Thymus (tissue), 11 donors: ENCODE measurements at regions not wholly inside any gene's neighbourhood (a gene's known extent, or its start where the extent isn't known, plus 50 kb on each side); places are given as distances from the start of the nearest gene placed in this dataset.

Experiments
- DNase-seq, 9 donors: peaks; one replicate each; pipeline ENCODE4 v3.0.0-alpha.2; 2013; ENCODE audit warnings: low spot score in 9 of 9, low read depth in 6 of 9, missing footprints in 1 of 9
- H3K27ac ChIP-seq, 2 donors: one replicate each; pipeline ENCODE4 v1.5.1; 2013; ENCODE audit warnings: control low read depth in 1 of 2, low read depth in 1 of 2, low read length in 1 of 2, mild to moderate bottlenecking in 1 of 2, moderate library complexity in 1 of 2
- H3K27me3 ChIP-seq, 2 donors: one replicate each; pipeline ENCODE4 v1.5.1; 2013; ENCODE audit warnings: low read length in 1 of 2; ENCODE audit not compliant: control insufficient read depth in 2 of 2, insufficient read depth in 1 of 2
- H3K36me3 ChIP-seq, 2 donors: one replicate each; pipeline ENCODE4 v1.5.1; 2013; ENCODE audit warnings: low read length in 1 of 2, mild to moderate bottlenecking in 1 of 2, moderate library complexity in 1 of 2; ENCODE audit not compliant: control insufficient read depth in 2 of 2, insufficient read depth in 2 of 2
- H3K4me1 ChIP-seq, 2 donors: one replicate each; pipeline ENCODE4 v1.5.1; 2013; ENCODE audit warnings: low read length in 2 of 2; ENCODE audit not compliant: control insufficient read depth in 2 of 2, insufficient read depth in 2 of 2
- H3K4me3 ChIP-seq, 2 donors: one replicate each; pipeline ENCODE4 v1.5.1; 2013; ENCODE audit warnings: low read length in 2 of 2, control low read depth in 1 of 2, mild to moderate bottlenecking in 1 of 2
- H3K9me3 ChIP-seq, 2 donors: one replicate each; pipeline ENCODE4 v1.5.1; 2013; ENCODE audit warnings: low read length in 1 of 2, mild to moderate bottlenecking in 1 of 2; ENCODE audit not compliant: control insufficient read depth in 2 of 2, insufficient read depth in 1 of 2
- WGBS: extraction: QIAGEN DNeasy Blood & Tissue Kit; methylation state at CpG from one replicate; pipeline ENCODE4 v1.1.7; 2013; 5-methylcytosine and 5-hydroxymethylcytosine counted together
- donor health status: healthy.

GRCh38 chr1:72724951-72725861 is 442.9 kb upstream of the NEGR1 start:
- WGBS: 89% methylated on average over 17 of the region's 17 CpGs
- no peak overlapping the region for H3K27ac ChIP-seq
- peaks cover 0 to 7% of the 10 kb centered on the region in 2 donors for H3K9me3 ChIP-seq
- H3K4me3 ChIP-seq: no peak overlapping the region
- no peaks in the 10 kb centered on the region for H3K36me3 ChIP-seq
- DNase-seq: no peak
- H3K4me1 ChIP-seq: no peaks in the 10 kb centered on the region
- no peaks in the 10 kb centered on the region for H3K27me3 ChIP-seq

- H3K27me3 ChIP-seq: no peaks in the 10 kb centered on the region
- H3K4me1 ChIP-seq: no peaks in the 10 kb centered on the region
- no peaks in the 10 kb centered on the region for H3K9me3 ChIP-seq
- no peaks in the 10 kb centered on the region for H3K36me3 ChIP-seq
- DNase-seq: no peak
- WGBS: over 99% methylated on average over 5 of the region's 5 CpGs
- H3K4me3 ChIP-seq: no peak overlapping the region
- H3K27ac ChIP-seq: no peak overlapping the region
These were observed 423.6 kb upstream of the NEGR1 start for GRCh38 chr1:72705921-72706320.

- Histone ChIP-seq H3K4me3 (no peak overlapping the region), H3K4me1 (no peaks in the 10 kb centered on the region), H3K9me3 (no peaks in the 10 kb centered on the region), H3K36me3 (no peaks in the 10 kb centered on the region), H3K27ac (no peak overlapping the region), H3K27me3 (no peaks in the 10 kb centered on the region)
- no peak for DNase-seq
- 99% methylated on average over 3 of the region's 3 CpGs for WGBS
These were observed 422.6 kb upstream of the NEGR1 start for GRCh38 chr1:72704841-72705477.

- Histone ChIP-seq H3K27me3 (no peaks in the 10 kb centered on the region), H3K36me3 (no peaks in the 10 kb centered on the region), H3K9me3 (no peaks in the 10 kb centered on the region), H3K4me1 (no peaks in the 10 kb centered on the region), H3K27ac (no peak overlapping the region), H3K4me3 (no peak overlapping the region)
- WGBS: 89% methylated on average over 2 of the region's 2 CpGs
- DNase-seq: no peak
These were observed 415.1 kb upstream of the NEGR1 start for GRCh38 chr1:72697410-72697809.

- Histone ChIP-seq H3K4me1 (no peaks in the 10 kb centered on the region), H3K27ac (no peak overlapping the region), H3K36me3 (no peaks in the 10 kb centered on the region), H3K4me3 (no peak overlapping the region), H3K9me3 (no peaks in the 10 kb centered on the region), H3K27me3 (no peaks in the 10 kb centered on the region)
- 85% methylated on average over 1 of the region's 1 CpG for WGBS
- no peak for DNase-seq
These were observed 411.6 kb upstream of the NEGR1 start for GRCh38 chr1:72693899-72694298.

- 89% methylated on average over 2 of the region's 2 CpGs for WGBS
- no peak overlapping the region for H3K27ac ChIP-seq
- H3K36me3 ChIP-seq: no peaks in the 10 kb centered on the region
- no peaks in the 10 kb centered on the region for H3K27me3 ChIP-seq
- DNase-seq: no peak
- H3K4me3 ChIP-seq: no peak overlapping the region
- H3K4me1 ChIP-seq: no peaks in the 10 kb centered on the region
- H3K9me3 ChIP-seq: no peaks in the 10 kb centered on the region
These were observed 411.0 kb upstream of the NEGR1 start for GRCh38 chr1:72693376-72693775.

- Histone ChIP-seq H3K27ac (no peak overlapping the region), H3K4me3 (no peak overlapping the region), H3K27me3 (no peaks in the 10 kb centered on the region), H3K36me3 (no peaks in the 10 kb centered on the region), H3K9me3 (peaks cover 0 to 3% of the 10 kb centered on the region in 2 donors), H3K4me1 (no peaks in the 10 kb centered on the region)
- DNase-seq: no peak
These were observed 408.5 kb upstream of the NEGR1 start for GRCh38 chr1:72690871-72691270.

- Histone ChIP-seq H3K4me1 (no peaks in the 10 kb centered on the region), H3K27ac (no peak overlapping the region), H3K9me3 (no peaks in the 10 kb centered on the region), H3K36me3 (no peaks in the 10 kb centered on the region), H3K27me3 (no peaks in the 10 kb centered on the region), H3K4me3 (no peak overlapping the region)
- 73% methylated on average over 4 of the region's 4 CpGs for WGBS
- no peak for DNase-seq
These were observed 396.3 kb upstream of the NEGR1 start for GRCh38 chr1:72678683-72679082.

- H3K4me3 ChIP-seq: no peak overlapping the region
- no peaks in the 10 kb centered on the region for H3K36me3 ChIP-seq
- DNase-seq: no peak
- no peak overlapping the region for H3K27ac ChIP-seq
- H3K9me3 ChIP-seq: no peaks in the 10 kb centered on the region
- 96% methylated on average over 2 of the region's 2 CpGs for whole genome bisulfite sequencing
- H3K4me1 ChIP-seq: no peaks in the 10 kb centered on the region
- no peaks in the 10 kb centered on the region for H3K27me3 ChIP-seq
These were observed 388.6 kb upstream of the NEGR1 start for GRCh38 chr1:72670902-72671301.
